MV-4-11 (cell line): ENCODE measurements at regions not wholly inside any gene's neighbourhood (a gene's known extent, or its start where the extent isn't known, plus 50 kb on each side); places are given as distances from the start of the nearest gene placed in this dataset.
"Not testable (repeated sequence)": the region's sequence is repeated elsewhere in the genome, so short reads cannot be mapped to it uniquely, and the experiment has no call there.

Experiments used
- DNase-seq: peaks from one replicate; lab custom pipeline; 2025; lab: John Stamatoyannopoulos, UW

GRCh38 chrX:51151734-51152133 is 180.9 kb upstream of the NUDT10 start:
- no peak for DNase-seq

- no peak for DNase-seq
These were observed 177.5 kb upstream of the NUDT10 start for GRCh38 chrX:51155157-51155556.

GRCh38 chrX:51155566-51155965 is 177.1 kb upstream of the NUDT10 start:
- DNase-seq: no peak

GRCh38 chrX:51158231-51158630 is 174.4 kb upstream of the NUDT10 start:
- no peak for DNase-seq

- not testable (repeated sequence) for DNase-seq
These were observed 173.2 kb upstream of the NUDT10 start for GRCh38 chrX:51159378-51159777.

GRCh38 chrX:51163730-51164129 is 168.9 kb upstream of the NUDT10 start:
- DNase-seq: no peak

- not testable (repeated sequence) for DNase-seq
These were observed 154.2 kb upstream of the NUDT10 start for GRCh38 chrX:51178356-51178900.

- not testable (repeated sequence) for DNase-seq
These were observed 152.8 kb upstream of the NUDT10 start for GRCh38 chrX:51179805-51180204.

GRCh38 chrX:51182545-51182944 is 150.1 kb upstream of the NUDT10 start:
- DNase-seq: no peak

- DNase-seq: no peak
These were observed 140.5 kb upstream of the NUDT10 start for GRCh38 chrX:51192104-51192503.

GRCh38 chrX:51215266-51215665 is 117.4 kb upstream of the NUDT10 start:
- no peak for DNase-seq

GRCh38 chrX:51215856-51216255 is 116.8 kb upstream of the NUDT10 start:
- DNase-seq: no peak

- no peak for DNase-seq
These were observed 90.4 kb upstream of the NUDT10 start for GRCh38 chrX:51242212-51242611.

- DNase-seq: no peak
These were observed 75.1 kb upstream of the NUDT10 start for GRCh38 chrX:51257490-51257889.

GRCh38 chrX:51262271-51262670 is 70.4 kb upstream of the NUDT10 start:
- DNase-seq: not testable (repeated sequence)

- no peak for DNase-seq
These were observed 60.0 kb upstream of the NUDT10 start for GRCh38 chrX:51272638-51273037.

GRCh38 chrX:51281758-51282318 is 50.8 kb upstream of the NUDT10 start:
- no peak for DNase-seq
